Retina (tissue), 1 donor: ENCODE measurements at regions not wholly inside any gene's neighbourhood (a gene's known extent, or its start where the extent isn't known, plus 50 kb on each side); places are given as distances from the start of the nearest gene placed in this dataset.
A peak's percentile ranks its signal among the peaks of the same experiment; 100 is the strongest.
"Not testable (repeated sequence)": the region's sequence is repeated elsewhere in the genome, so short reads cannot be mapped to it uniquely, and the experiment has no call there.

Experiments used
- DNase-seq: peaks from one replicate; pipeline ENCODE4 v3.0.0-alpha.2; 2016

DNA sequence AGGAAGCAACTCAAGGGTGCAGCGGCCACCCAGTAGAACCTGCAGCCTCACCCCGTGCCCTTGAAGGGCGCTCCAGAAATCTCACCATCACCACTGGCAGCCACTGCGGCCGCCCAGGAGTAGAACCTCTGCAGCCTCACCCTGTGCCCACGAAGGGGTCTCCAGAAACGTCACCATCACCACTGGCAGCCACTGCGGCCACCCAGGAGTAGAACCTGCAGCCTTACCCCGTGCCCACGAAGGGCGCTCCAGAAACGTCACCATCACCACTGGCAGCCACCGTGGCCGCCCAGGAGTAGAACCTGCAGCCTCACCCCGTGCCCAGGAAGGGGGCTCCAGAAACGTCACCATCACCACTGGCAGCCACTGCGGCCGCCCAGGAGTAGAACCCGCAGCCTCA is 336.0 kb downstream of the TEX29 start:
- DNase-seq = no peak

DNA sequence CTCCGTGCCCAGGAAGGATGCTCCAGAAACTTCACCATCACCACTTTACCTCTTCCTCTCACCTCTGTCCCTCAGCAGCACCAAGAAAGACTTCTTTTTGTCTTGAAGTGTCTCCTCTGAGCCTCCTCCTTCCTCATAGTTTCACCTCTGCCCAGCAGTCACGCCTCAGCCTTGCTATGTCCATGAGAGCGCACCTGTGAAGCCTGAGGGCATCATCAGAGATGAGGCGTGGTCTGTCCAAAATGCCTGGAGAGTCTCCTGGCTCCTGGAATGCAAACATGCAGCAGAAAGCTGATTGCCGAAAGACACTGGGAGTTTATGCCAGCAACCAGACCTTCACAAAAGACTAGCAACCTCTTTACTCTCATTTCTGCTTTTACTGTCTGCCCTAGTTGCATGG is 336.6 kb downstream of the TEX29 start:
- no peak for DNase-seq

DNA sequence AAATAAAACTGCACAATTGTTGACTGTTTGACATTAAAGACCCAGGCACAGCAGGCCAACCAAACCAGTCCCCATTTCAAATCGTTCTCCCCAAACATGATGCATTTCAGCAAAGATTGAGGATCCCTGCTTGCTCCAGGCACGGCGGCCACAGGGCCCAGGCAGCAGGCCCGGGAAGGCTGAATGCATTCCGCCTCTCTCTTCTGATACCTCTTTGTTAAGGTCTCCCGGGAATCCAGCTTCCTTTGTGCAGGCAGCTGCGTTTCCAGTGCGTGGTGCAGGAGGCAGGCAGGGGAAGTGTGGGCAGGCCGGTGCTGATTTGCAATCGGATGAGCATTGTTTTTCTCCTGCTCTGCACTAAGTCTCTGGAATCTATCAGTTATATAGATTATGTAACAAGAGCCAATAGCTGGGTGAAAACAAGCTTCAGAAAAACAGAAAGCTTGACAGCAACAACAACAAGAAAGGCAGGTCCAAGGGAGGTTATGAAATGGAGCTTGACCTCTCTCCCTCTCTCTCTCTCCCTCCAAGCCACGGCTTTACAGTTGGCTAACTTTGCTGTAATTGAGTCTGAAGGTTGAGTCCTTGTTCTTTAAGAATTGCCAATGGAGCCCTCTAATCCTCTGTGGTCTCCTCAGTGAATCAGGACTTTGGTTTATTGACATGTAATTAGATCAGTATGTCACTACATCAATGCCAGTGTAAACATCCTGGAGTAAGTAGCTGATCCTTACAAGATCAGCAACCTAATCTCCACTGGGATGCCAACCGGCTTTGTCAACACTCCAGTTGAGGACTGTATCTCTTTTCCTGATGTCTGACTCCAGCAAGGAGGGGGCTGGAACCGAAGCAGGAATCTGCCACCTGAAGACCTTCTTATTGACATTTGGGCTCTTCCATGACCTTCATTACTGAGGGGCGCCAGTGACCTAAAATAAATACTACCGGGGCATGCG is 338.0 kb downstream of the TEX29 start:
- DNase-seq = peak; percentile 84

DNA sequence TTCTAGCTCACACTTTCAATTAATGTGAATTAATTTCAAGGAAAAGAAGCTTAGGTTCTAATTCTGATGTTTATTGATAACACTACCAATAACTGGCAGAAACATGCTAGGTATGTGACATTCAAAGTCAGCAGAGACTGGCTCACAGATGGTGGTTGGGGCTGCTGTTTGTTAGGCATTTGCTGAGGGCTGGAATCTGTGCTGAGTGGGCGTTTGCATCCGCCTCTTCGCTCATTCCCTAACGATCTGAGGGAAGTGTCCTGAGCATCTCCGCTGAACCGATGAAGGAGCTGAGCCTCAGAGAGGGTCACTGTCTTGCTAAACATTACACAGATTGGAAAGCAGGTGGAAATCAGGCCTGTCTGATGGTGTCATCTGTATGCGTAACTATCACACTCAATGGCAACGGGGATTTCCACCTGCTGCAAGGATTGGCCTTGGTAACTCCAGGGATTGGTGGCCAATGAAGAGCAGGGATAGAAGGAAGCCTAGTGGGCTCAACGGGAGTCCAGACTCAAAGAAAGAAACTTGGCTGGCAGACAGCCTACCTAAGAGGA is 338.9 kb downstream of the TEX29 start:
- peak; percentile 38 for DNase-seq

DNA sequence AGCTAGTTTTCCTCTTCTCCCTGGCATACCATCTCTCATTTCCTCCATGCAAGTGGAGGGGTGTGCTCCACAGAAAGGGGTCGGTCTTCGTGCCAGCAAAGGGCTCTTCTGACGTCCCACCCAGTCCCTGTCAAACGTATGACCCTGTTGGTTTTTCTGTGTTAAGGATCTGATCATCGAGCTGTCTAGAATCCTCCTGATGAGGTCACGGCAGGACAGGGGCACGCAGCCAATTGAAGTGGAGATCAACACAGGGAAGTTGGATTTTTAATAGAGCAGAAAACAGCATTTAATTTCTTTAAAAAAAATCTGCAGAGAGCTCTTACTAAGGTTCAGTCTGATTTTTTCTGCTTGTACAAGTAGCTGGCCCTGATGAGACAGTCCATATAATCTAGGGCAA is 339.4 kb downstream of the TEX29 start:
- no peak for DNase-seq

DNA sequence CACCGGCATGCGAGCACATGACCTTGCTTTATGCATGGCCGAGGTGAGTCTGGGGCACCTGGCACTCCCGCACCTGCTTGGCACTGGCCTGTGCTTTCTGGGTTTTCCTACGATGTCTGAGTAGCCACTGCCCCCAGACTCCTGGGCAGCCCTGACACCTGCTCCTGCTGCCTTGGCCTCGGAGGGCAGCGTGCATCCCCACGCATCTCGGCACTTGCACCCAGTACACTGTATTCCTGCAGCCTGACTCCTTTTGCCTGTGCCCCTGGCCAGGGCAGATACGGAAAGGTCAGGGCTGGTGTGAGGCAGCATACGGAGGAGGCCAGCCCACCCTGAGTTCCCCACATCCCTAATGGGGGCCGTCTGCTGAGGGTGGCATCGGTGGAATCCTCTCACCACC is 340.6 kb downstream of the TEX29 start:
- DNase-seq = no peak

DNA sequence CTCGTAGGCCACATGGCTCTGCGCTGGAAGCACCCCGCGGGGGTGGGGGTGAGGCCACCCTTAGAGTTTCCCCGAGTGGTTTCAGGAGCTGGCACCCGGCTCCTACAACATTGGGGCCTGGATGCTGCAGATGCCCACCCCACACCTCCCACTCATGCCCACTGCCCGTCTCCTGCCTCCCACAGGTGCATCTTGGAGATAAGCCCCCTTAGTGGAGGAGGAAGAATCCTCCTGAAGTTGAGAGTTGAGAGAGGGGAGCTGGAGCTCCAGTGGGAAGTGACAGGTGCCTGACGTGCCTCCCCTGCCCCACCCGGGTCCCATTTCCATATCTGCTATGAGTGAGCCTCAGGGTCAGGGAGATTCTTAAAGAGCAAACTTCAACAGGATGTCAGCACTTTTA is 341.3 kb downstream of the TEX29 start:
- no peak for DNase-seq

DNA sequence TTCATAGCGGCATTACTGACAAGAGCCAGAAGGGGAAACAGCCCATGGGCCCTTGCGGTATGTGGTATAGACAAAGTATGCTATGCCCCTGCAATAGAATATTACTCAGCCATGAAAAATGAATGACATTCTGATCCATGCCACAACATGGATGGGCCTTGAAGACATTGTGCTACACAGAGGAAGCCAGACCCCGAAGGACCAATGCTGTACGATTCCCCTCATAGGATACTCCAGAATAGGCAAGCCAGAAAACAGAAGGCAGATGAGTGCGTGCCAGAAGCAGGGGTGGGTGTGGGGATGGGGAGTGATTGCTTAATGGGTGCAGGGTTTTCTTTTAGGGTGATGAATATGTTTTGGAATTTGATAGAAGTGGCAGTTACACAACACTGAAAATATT is 342.0 kb downstream of the TEX29 start:
- no peak for DNase-seq

DNA sequence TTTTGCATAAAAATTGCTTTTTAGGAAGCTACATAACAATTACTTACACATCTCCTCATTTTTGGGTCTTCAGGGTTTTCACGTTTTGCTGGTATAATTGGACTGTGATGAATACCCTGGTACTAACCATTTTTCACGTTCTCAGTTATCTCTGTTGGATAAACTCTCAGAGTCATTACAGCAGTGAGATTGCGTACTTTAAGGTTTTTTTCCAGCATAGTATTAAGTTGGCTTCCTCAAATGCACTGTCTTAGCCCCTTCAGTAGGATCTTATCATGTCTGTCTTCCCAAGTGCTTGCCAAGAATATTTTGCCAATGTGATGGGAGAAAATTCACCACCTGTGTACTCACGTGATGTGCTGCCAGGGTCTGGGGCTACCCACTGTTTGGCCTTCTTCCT is 342.5 kb downstream of the TEX29 start:
- no peak for DNase-seq

DNA sequence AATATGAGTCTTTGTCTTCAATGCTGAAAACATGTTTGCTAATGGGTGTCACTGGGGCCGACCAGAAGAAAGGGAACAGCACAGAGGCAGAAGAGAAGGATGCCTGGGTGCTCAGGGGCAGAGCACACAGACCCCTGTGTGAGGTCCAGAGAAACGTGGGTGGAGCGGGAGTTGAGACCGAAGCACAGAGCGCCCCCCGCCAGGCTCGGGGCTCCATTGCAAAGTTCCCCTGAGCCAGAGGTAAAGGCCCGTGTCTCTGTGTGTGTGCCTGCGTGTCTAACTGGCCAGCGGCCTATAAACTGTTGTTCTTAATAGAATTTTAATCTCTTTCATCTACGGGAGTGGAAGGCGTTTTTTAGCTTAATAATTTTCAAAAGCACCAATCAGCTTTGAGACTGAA is 343.1 kb downstream of the TEX29 start:
- DNase-seq = peak; percentile 10

DNA sequence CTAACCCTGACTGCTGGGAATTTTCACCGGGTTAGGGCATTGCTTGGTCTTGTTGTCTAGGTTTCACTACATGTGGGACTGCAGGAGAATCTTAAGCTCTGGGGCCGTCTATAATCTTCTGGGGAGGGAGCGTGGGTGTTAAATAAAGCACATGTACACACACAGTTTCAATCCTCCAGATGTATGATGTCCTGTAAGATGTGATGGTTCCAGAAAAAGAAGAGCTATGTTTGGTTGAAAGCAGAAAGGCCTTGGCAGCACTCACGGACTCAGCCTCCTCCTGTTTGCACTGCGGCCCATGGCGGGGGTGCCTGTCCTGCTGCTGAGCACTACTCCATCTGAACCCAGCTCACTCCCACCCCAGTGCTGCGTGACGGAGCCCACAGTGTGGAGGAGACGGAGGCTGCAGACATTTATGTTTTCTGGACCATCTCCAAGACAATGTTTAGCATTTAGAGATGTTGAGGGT is 343.5 kb downstream of the TEX29 start:
- DNase-seq = peak; percentile 10

DNA sequence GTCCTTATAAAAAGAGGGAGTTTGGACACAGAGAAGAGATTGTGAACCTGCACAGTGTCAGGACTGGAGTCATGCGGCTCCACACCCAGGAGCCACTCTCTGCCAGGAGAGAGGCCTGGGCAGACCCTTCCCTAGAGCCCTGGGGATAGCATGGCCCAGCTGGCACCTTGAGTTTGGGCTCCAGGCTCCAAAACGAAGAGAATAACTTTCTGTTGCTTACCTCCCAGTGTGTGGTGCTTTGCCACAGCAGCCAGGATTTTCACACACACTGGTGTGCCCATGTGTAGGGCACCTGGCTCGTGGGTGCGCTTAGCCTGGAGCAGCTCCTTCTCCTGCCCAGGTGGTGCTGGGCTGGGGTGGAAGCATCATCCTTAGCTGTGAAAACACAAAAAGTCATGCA is 344.3 kb downstream of the TEX29 start:
- no peak for DNase-seq

DNA sequence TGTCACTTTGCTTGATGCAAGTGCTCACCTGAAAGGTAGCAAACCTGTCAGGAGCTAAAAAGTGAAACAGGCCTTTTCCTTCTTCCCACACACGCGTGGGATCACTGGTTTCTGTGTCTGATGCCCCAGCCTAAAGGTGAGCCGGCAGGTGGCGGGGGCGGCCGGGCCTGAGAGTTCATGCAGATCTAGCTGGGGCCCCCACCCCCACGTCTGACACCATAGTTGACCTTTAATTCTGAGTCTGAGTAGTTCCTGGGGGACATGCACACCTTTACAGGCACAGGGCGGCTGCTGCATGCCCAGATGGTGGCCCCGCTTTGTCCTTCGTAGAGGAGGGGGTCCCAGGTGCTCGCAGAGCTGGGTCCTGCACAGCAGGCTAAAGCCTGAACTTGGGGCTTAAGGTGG is 345.3 kb downstream of the TEX29 start:
- DNase-seq = no peak

DNA sequence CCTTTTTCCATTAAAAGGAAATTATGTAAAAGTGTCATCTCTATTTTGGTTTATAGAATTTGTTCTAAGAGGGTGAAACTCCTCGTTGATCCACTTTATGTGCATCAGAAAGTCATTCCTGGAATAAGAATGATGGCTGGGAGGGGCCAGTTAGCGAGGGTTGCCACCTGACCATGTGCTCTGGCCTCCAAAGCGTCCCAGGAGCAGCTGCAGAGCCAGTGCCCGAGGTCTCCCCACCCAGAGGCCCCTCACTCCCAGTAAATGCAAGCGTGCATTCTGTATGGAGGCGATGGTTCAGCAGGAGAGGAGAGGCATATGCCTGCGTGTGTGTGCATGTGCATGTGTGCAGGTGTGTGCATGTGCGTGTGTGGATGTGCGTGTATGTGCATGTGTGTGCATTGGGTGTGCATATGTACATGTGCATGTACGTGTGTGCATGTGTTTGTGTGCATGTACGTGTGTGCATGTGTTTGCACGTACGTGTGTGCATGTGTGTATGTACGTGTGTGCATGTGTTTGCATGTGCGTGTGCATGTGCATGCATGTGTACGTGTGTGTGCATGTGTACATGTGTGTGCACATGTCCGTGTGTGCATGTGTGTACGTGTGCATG is 345.8 kb downstream of the TEX29 start:
- DNase-seq = no peak

DNA sequence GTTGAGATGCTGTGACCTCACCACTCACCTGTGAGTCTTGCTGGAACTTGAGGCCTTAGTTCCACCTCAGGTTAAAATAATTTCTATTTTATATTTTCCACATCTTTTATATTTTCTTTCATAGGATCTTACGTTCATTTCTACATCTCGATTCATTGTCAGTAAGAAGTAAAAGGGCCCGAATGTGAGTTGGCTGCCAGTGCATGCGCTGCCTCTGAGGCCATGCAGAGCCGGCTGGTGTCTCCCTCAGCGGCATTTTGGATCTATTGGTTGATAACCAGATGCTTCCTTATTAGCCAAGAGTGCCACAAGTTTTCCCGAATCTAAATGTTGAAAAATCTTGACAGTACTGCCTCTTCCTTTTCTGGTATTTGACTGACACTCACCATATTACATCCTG is 347.3 kb downstream of the TEX29 start:
- DNase-seq = no peak

DNA sequence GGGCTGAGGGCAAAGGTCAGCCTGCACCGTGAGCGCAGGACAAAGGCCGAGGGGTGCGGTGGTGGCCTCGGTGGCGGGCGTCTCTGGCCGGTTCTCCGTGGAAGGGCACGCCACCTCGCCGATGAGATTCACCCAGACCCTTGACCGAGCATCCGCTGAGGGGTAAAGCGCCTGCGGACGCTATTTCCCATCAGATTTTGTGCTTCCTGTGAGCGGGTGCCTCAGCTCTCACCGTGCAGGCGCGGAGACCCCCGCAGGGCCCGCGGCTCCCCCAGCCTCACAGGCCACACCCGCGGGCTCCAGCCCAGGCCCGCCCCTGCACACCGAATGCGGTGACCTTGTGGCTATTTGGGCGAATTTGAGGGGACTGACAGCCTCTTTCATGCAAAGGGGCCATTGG is 348.0 kb downstream of the TEX29 start:
- no peak for DNase-seq

DNA sequence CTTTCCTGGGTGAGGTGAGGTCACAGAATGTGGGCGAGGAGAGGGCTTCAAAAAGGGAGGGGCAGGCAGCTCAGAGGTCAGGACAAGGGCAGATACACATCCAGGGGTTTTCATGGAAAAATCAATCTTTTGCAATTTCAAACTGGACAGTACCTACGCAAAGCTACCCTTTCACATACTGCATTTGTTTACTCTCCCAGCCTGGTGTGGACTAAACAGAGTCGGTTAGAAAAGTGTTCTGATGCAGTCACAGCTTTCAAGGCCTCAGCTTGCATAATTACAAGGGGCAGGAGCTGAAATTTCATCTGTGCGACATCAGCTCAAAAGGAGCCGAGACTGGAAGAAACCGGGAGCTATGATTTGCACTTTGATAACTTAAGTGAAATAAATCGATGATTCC is 351.8 kb downstream of the TEX29 start:
- DNase-seq = not testable (repeated sequence)

DNA sequence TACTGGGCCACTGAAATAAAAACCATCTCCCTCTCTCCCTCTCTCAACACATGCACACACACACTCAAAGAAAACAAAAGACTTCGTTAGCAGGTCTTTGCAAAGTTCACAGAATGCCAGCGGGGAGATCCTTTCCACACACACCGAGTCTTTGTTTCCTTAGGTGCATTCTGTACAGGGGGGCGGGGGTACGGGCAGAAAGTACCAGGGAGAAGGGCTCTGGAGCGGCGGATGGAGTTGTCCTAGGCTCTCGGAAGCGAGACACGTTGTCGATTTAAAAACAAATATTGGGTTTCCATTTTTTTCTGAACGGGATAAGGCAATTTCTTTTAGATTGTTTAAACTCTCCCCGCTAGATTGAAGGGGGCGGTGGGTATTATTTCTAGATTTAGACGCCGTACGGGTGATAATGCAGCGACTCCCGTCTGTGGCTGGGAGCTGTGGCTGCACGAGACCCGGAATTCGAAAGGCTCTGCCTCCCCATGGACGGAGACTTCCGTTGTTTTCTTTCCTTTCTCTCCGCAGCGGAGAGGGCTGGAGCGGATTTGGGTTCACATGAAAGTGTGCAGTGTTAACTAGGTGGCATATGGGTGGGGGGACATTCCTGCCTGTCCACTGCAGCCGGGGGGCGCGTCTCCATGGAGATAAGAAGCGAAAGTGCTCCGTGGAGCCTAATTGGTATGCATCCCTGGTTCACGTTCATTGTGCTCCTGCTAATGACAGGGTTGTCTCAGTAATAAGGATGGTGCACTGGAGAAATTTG is 357.9 kb downstream of the TEX29 start:
- DNase-seq = not testable (repeated sequence)

DNA sequence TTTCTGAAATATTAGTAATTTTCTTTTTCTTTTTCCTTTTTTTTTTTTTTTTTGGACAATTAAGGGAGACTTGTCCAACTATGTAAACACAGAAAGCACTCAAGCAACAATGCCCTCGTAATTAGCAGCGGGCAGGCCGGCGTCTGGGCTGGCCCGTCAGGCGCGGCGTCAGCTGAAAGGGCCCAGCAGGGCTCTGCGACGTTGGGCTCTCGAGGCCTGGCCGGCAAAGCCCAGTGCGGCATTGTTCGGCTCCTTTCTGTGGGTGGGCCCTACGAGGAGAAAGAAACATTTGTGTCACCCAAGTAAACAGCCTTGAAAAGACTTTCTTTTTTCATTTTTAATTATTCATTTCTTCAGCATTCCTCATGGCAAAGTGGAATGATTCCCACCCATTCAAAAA is 359.2 kb downstream of the TEX29 start:
- not testable (repeated sequence) for DNase-seq

DNA sequence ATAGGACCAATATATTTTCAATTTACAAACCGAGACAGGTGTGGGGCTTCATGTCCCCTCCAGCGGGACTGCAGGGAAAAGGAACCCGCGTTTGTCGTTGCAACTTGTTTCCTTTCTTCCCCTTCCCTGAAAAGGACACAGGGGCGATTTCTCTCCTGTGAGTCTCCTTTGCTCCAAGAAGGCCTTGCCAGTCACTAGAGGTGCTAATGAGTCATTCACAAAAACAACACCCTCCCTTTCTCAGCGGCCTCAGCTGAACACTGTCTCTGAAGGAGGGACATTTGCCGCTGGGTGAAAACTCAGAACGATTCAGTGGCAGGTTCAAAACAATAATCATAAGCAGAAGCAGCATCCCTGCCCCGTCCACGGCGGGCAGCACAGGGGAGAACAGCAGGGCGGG is 359.7 kb downstream of the TEX29 start:
- DNase-seq = not testable (repeated sequence)

DNA sequence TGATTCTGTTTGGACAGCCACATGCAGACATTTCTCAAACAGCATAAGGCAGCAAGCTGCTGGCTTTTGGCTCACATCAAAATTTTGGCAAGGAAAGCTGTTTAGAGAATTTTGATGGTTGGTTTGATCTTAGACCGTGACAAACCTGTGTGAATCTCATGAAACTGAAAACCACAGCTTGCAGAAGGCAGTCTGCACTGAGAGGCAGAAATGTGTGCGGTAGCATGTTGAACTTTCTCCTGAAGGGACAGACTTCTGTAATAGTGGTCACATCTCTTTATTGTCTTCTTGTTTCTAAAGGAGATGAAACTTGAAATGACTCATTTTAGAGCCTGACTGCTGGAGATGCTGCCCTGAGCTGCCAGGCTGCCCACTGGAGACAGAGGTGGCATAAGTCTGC is 371.6 kb downstream of the TEX29 start:
- DNase-seq = not testable (repeated sequence)

DNA sequence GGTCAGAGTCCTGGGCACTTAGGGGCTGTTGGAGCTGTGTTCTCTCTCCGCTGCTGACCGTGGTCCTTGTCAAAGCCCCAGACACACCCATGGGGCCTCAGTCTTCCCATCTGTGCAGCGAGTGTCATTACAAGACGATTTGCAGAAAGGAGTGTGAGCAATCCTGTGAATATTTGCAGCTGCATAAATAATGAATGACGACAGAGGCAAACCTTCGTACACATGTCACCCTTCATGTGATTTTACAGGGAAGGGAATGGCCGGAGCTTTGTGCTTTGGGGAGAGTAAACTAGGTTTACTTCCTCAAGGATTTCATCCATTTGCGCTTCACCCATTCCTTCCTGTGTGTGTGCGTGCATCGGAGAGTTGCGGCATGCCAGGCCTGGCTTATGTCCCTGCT is 370.8 kb upstream of the SOX1 start:
- not testable (repeated sequence) for DNase-seq

DNA sequence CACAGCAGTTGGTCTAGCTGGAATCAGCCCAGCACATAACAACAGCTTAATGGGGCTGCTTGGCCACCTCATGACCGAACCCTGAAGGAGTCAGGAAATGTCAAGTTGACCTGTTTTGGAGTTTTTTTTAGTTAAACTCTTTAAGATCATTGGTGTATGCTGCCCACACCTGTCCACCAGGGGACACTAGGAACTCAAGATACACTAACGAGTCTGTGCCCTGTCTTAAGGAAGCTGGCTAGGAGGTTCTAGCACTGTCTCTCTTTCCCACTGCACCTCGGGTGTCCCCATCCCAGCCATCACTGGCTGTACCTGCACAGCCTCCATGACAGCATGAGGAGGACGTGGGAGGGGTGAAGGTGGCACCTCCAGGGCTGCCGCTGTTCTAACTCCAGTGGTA is 364.9 kb upstream of the SOX1 start:
- DNase-seq = not testable (repeated sequence)
